ENCODE measurements at regions not wholly inside any gene's neighbourhood (a gene's known extent, or its start where the extent isn't known, plus 50 kb on each side); places are given as distances from the start of the nearest gene placed in this dataset.
A peak's percentile ranks its signal among the peaks of the same experiment; 100 is the strongest.

- TF ChIP-seq CTCF (IDR thresholded peaks at IDR 0.05; ENCODE audit: insufficient read depth, low read length): no peak
- TF ChIP-seq POLR2AphosphoS5 (IDR thresholded peaks at IDR 0.05; ENCODE audit: low read depth): peak; percentile 78
- no peak for TF ChIP-seq REST (IDR thresholded peaks at IDR 0.05; ENCODE audit: insufficient replicate concordance, low read depth)
- no peak for TF ChIP-seq GABPA (IDR thresholded peaks at IDR 0.05; ENCODE audit: low read depth)
- TF ChIP-seq SPI1 (IDR thresholded peaks at IDR 0.05; ENCODE audit: borderline replicate concordance, low read depth): peak; percentile 88
Observed at GRCh38 chr1:81208441-81208840, 592.3 kb upstream of the ADGRL2 start.
